H1 (cell line): ENCODE measurements at regions not wholly inside any gene's neighbourhood (a gene's known extent, or its start where the extent isn't known, plus 50 kb on each side); places are given as distances from the start of the nearest gene placed in this dataset.

Source experiments
- CTCF ChIA-PET: fragments of 300-600 bp; sonication (Branson Sonifier 250); formaldehyde crosslinking; loops from one replicate; lab custom pipeline; 2021; ENCODE audit not compliant: partially characterized antibody; lab: Charles Lee
- POLR2A ChIA-PET: fragments of 300-600 bp; sonication (Branson Sonifier 250); formaldehyde crosslinking; loops from one replicate; lab custom pipeline; 2021; ENCODE audit warnings: inconsistent platforms; ENCODE audit not compliant: partially characterized antibody; lab: Charles Lee
- DNase-seq, 2 experiments: peaks; one replicate each; pipeline versions ENCODE4 v3.0.0 to v3.0.0-alpha.2; 2010 to 2022; ENCODE audit warnings: low spot score in 2 of 2, low read depth in 1 of 2, mixed read lengths in 1 of 2
- FAIRE-seq: peaks from 2 replicates; lab custom pipeline; 2011; peaks lifted over from hg19 to GRCh38; lab: Jason Lieb, UNC
- H2AFZ ChIP-seq: 2 replicates; pipeline ENCODE4 v1.8.1; 2012; ENCODE audit warnings: low read length, inconsistent platforms
- H2AK5ac ChIP-seq: 2 replicates; pipeline ENCODE4 v1.6.1; 2013; ENCODE audit warnings: low read depth, low read length
- H2BK120ac ChIP-seq: replicated peaks from 2 replicates; pipeline ENCODE3; 2013; ENCODE audit warnings: low read depth, low read length, inconsistent platforms
- H2BK12ac ChIP-seq: 2 replicates; pipeline ENCODE4 v1.6.1; 2013; ENCODE audit warnings: low read depth, low read length
- H2BK15ac ChIP-seq: 2 replicates; pipeline ENCODE4 v1.6.1; 2013; ENCODE audit warnings: low read length
- H2BK20ac ChIP-seq: 2 replicates; pipeline ENCODE4 v1.6.1; 2013; ENCODE audit warnings: low read length
- H2BK5ac ChIP-seq: 2 replicates; pipeline ENCODE4 v1.6.1; 2013; ENCODE audit warnings: low read depth, low read length
- H3K14ac ChIP-seq: 2 replicates; pipeline ENCODE4 v1.6.1; 2013; ENCODE audit warnings: inconsistent platforms; ENCODE audit not compliant: insufficient read length
- H3K18ac ChIP-seq: 2 replicates; pipeline ENCODE4 v1.6.1; 2013; ENCODE audit warnings: low read length; ENCODE audit errors: extremely low read depth
- H3K23ac ChIP-seq: 2 replicates; pipeline ENCODE4 v1.6.1; 2013; ENCODE audit warnings: inconsistent platforms; ENCODE audit not compliant: insufficient read length
- H3K23me2 ChIP-seq: 2 replicates; pipeline ENCODE4 v1.6.1; 2013; ENCODE audit warnings: low read depth, low read length
- H3K27ac ChIP-seq: 2 replicates; pipeline ENCODE4 v1.6.1; 2011; ENCODE audit warnings: low read depth, low read length, inconsistent platforms
- H3K27me3 ChIP-seq, 4 experiments: replicated peaks in 1 of 4; 1 replicate in 1 of 4; 2 replicates in 3 of 4; pipeline versions ENCODE4 v1.6.1 to v1.8.1; 2011 to 2013; ENCODE audit warnings: low read length in 3 of 4, mild to moderate bottlenecking in 3 of 4, inconsistent platforms in 2 of 4, mixed read lengths in 2 of 4, moderate library complexity in 1 of 4; ENCODE audit not compliant: control insufficient read depth in 3 of 4, insufficient read depth in 3 of 4; ENCODE audit errors: extremely low read depth in 1 of 4
- H3K36me3 ChIP-seq, 4 experiments: 2 replicates each; pipeline versions ENCODE4 v1.6.1 to v1.8.1; 2011 to 2013; ENCODE audit warnings: mild to moderate bottlenecking in 4 of 4, low read length in 3 of 4, moderate library complexity in 2 of 4, control low read depth in 1 of 4, inconsistent platforms in 1 of 4; ENCODE audit not compliant: insufficient read depth in 4 of 4, control insufficient read depth in 2 of 4
- H3K4ac ChIP-seq: replicated peaks from 2 replicates; pipeline ENCODE3; 2013; ENCODE audit warnings: low read length, low read depth, mixed read lengths, inconsistent platforms; ENCODE audit not compliant: insufficient read length
- H3K4me1 ChIP-seq, 4 experiments: replicated peaks in 1 of 4; 1 replicate in 1 of 4; 2 replicates in 3 of 4; pipeline versions ENCODE4 v1.6.1 to v1.8.1; 2011 to 2013; ENCODE audit warnings: low read length in 3 of 4, inconsistent platforms in 2 of 4, mixed read lengths in 1 of 4; ENCODE audit not compliant: insufficient read depth in 4 of 4, control insufficient read depth in 3 of 4
- H3K4me2 ChIP-seq, 2 experiments: 2 replicates each; pipeline versions ENCODE4 v1.6.1 to v1.8.1; 2011 to 2013; ENCODE audit warnings: low read depth in 2 of 2, low read length in 2 of 2, control low read depth in 1 of 2, inconsistent platforms in 1 of 2, mild to moderate bottlenecking in 1 of 2; ENCODE audit not compliant: insufficient read depth in 1 of 2
- H3K4me3 ChIP-seq, 4 experiments: fragments of 200-600, 300-600 bp in 1 of 4; sonication (generic), shearing (Covaris generic), sonication (Bioruptor Twin) in 1 of 4; 2 replicates each; pipeline versions ENCODE4 v1.5.1 to v1.8.1; 2011 to 2016; ENCODE audit warnings: low read length in 4 of 4, low read depth in 3 of 4, control low read depth in 2 of 4, inconsistent platforms in 2 of 4, mild to moderate bottlenecking in 2 of 4, mixed read lengths in 1 of 4, moderate library complexity in 1 of 4; ENCODE audit not compliant: insufficient read depth in 2 of 4; ENCODE audit errors: extremely low read depth in 1 of 4
- H3K56ac ChIP-seq: replicated peaks from 2 replicates; pipeline ENCODE3; 2013; ENCODE audit warnings: low read depth, mild to moderate bottlenecking, mixed read lengths, low read length, inconsistent platforms; ENCODE audit not compliant: insufficient read length
- H3K79me1 ChIP-seq: 2 replicates; pipeline ENCODE4 v1.6.1; 2013; ENCODE audit warnings: low read depth, low read length, control low read depth
- H3K79me2 ChIP-seq, 2 experiments: 2 replicates each; pipeline versions ENCODE4 v1.6.1 to v1.8.1; 2012 to 2013; ENCODE audit warnings: low read length in 2 of 2, mild to moderate bottlenecking in 2 of 2, inconsistent platforms in 1 of 2; ENCODE audit not compliant: insufficient read depth in 2 of 2, control insufficient read depth in 1 of 2
- H3K9ac ChIP-seq, 4 experiments: replicated peaks in 1 of 4; 1 replicate in 1 of 4; 2 replicates in 3 of 4; pipeline versions ENCODE4 v1.6.1 to v1.8.1; 2011 to 2013; ENCODE audit warnings: low read depth in 3 of 4, low read length in 3 of 4, control low read depth in 2 of 4, mild to moderate bottlenecking in 2 of 4, moderate library complexity in 2 of 4, inconsistent platforms in 1 of 4; ENCODE audit errors: extremely low read depth in 1 of 4
- H3K9me3 ChIP-seq, 2 experiments: 2 replicates each; pipeline versions ENCODE4 v1.6.1 to v1.8.1; 2012 to 2013; ENCODE audit warnings: mild to moderate bottlenecking in 2 of 2, moderate library complexity in 2 of 2, control low read depth in 1 of 2, inconsistent platforms in 1 of 2, low read depth in 1 of 2, low read length in 1 of 2, mixed read lengths in 1 of 2; ENCODE audit not compliant: insufficient read depth in 2 of 2
- H4K20me1 ChIP-seq, 2 experiments: replicated peaks in 1 of 2; 2 replicates each; pipeline versions ENCODE3 to v1.8.1; 2011 to 2013; ENCODE audit warnings: inconsistent platforms in 2 of 2, low read length in 2 of 2, mild to moderate bottlenecking in 1 of 2; ENCODE audit not compliant: insufficient read depth in 2 of 2, control insufficient read depth in 1 of 2
- H4K5ac ChIP-seq: 2 replicates; pipeline ENCODE4 v1.6.1; 2013; ENCODE audit warnings: low read length, low read depth, mixed read lengths, inconsistent platforms; ENCODE audit not compliant: insufficient read length
- H4K8ac ChIP-seq: 2 replicates; pipeline ENCODE4 v1.8.0; 2013; ENCODE audit warnings: mild to moderate bottlenecking, moderate library complexity, low read length, inconsistent platforms; ENCODE audit not compliant: insufficient read depth; ENCODE audit errors: extremely low read depth
- H4K91ac ChIP-seq: replicated peaks from 2 replicates; pipeline ENCODE3; 2013; ENCODE audit warnings: low read length, mixed read lengths, inconsistent platforms; ENCODE audit not compliant: insufficient read length
- CHD2 ChIP-seq: IDR thresholded peaks from 2 replicates; pipeline ENCODE4 v1.6.1; 2012; ENCODE audit warnings: low read length, improper control_type of control experiment
- CTBP2 ChIP-seq: IDR thresholded peaks from 2 replicates; pipeline ENCODE4 v1.7.0; 2011; ENCODE audit warnings: borderline replicate concordance, mild to moderate bottlenecking, moderate library complexity, mixed read lengths, low read length; ENCODE audit not compliant: insufficient read depth, insufficient read length
- FOSL1 ChIP-seq: IDR thresholded peaks from 2 replicates; pipeline ENCODE4 v1.6.1; 2011; ENCODE audit warnings: mild to moderate bottlenecking, low read depth, low read length, moderate library complexity; ENCODE audit not compliant: insufficient read depth
- JUN ChIP-seq: IDR thresholded peaks from 2 replicates; pipeline ENCODE4 v1.6.1; 2011; ENCODE audit warnings: low read depth, mild to moderate bottlenecking, improper control_type of control experiment, low read length
- NRF1 ChIP-seq: IDR thresholded peaks from 2 replicates; pipeline ENCODE4 v1.6.1; 2011; ENCODE audit warnings: mild to moderate bottlenecking, low read depth, low read length, improper control_type of control experiment
- RAD21 ChIP-seq, 2 experiments: IDR thresholded peaks in 1 of 2; conservative IDR thresholded peaks in 1 of 2; 2 replicates each; pipeline ENCODE4 v1.6.1; 2011; ENCODE audit warnings: low read depth in 2 of 2, low read length in 2 of 2, improper control_type of control experiment in 1 of 2, inconsistent platforms in 1 of 2, mild to moderate bottlenecking in 1 of 2, moderate library complexity in 1 of 2
- TEAD4 ChIP-seq: IDR thresholded peaks from 2 replicates; pipeline ENCODE4 v1.6.1; 2012; ENCODE audit warnings: low read depth, low read length, inconsistent platforms, mixed read lengths
- ZNF274 ChIP-seq: IDR thresholded peaks from 2 replicates; pipeline ENCODE4 v1.7.0; 2012; ENCODE audit warnings: low read length, borderline replicate concordance; ENCODE audit errors: extremely low read depth
- WGBS, 2 experiments: shearing (Covaris generic) in 1 of 2; methylation state at CpG; one replicate each; pipeline versions ENCODE4 v1.1.6 to v1.1.7; 2013 to 2015; ENCODE audit warnings: low lambda C conversion rate in 2 of 2, mixed read lengths in 2 of 2, inconsistent platforms in 1 of 2, low coverage in 1 of 2, missing lambda C conversion rate in 1 of 2; ENCODE audit not compliant: insufficient replicate concordance in 2 of 2, insufficient coverage in 1 of 2, insufficient read length in 1 of 2; ENCODE audit errors: extremely low coverage in 1 of 2, missing lambda C conversion rate in 1 of 2; 5-methylcytosine and 5-hydroxymethylcytosine counted together
- TF ChIP-seq, protein P1 (sequence below), 3 experiments: IDR thresholded peaks; 1 replicate in 2 of 3; 2 replicates in 1 of 3; pipeline versions ENCODE4 v1.5.1 to v1.6.1; 2011; ENCODE audit warnings: low read length in 3 of 3, mild to moderate bottlenecking in 3 of 3, inconsistent platforms in 2 of 3, low read depth in 1 of 3, moderate library complexity in 1 of 3; ENCODE audit not compliant: insufficient read depth in 1 of 3; ENCODE audit errors: control extremely low read depth in 1 of 3

DNA sequence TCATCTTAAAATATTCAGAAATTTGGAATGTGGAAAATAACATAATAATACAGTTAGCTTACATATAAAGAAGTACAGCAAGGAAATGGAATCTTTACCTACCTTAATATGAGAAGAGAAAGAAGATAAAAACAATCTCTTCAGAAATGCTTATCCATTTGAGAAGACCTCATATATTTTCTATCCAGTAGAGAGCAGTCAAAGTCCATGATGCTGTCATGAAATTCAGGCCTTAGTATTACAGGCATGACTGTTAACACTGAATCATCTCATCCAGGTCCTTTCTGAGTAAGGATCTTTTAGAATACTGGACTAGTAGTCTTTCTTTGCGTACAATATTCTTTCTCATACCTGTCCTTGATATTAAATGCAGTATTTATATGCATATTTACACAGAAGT, 713.4 kb downstream of the CD109 start:
- no peaks in the 10 kb centered on the region for H4K20me1 ChIP-seq
- no peak for FAIRE-seq
- H3K4me3 ChIP-seq, result no peak overlapping the region
- H4K5ac ChIP-seq, result no peak overlapping the region
- no peak overlapping the region for H4K8ac ChIP-seq
- no peak for DNase-seq
- no peak overlapping the region for H2BK20ac ChIP-seq
- no peak overlapping the region for H2BK120ac ChIP-seq
- no peaks in the 10 kb centered on the region for H3K23me2 ChIP-seq
- H3K79me2 ChIP-seq, result no peaks in the 10 kb centered on the region
- no peak overlapping the region for H3K27ac ChIP-seq
- no peaks in the 10 kb centered on the region for H3K79me1 ChIP-seq
- CTCF ChIA-PET, result interaction anchor here (0.7 to 2.5 kb wide), 15 partner anchors 8 to 802 kb away, joined by 3 to 17 read pairs (median 4); partner anchors contain the start of gene COL12A1
- H3K36me3 ChIP-seq, result no peaks in the 10 kb centered on the region
- no peak overlapping the region for H2BK12ac ChIP-seq
- WGBS, 2 experiments, result 0% methylated on average over 1 of the region's 1 CpG; no CpG with 5 or more reads in 1 of the 2 experiments
- no peak overlapping the region for H3K4me2 ChIP-seq
- H3K56ac ChIP-seq, result no peak overlapping the region
- H2AK5ac ChIP-seq, result no peak overlapping the region
- H2BK15ac ChIP-seq, result no peak overlapping the region
- H3K27me3 ChIP-seq, result no peaks in the 10 kb centered on the region
- H3K14ac ChIP-seq, result no peak overlapping the region
- H2AFZ ChIP-seq, result no peak overlapping the region
- H3K9me3 ChIP-seq, result no peaks in the 10 kb centered on the region
- no peak overlapping the region for H4K91ac ChIP-seq
- no peak for TF ChIP-seq NRF1
- no peak for TF ChIP-seq FOSL1
- no peak for TF ChIP-seq CHD2
- TF ChIP-seq CTBP2, result no peak
- no peak for TF ChIP-seq JUN
- no peak for TF ChIP-seq TEAD4
- TF ChIP-seq, protein P1, sequence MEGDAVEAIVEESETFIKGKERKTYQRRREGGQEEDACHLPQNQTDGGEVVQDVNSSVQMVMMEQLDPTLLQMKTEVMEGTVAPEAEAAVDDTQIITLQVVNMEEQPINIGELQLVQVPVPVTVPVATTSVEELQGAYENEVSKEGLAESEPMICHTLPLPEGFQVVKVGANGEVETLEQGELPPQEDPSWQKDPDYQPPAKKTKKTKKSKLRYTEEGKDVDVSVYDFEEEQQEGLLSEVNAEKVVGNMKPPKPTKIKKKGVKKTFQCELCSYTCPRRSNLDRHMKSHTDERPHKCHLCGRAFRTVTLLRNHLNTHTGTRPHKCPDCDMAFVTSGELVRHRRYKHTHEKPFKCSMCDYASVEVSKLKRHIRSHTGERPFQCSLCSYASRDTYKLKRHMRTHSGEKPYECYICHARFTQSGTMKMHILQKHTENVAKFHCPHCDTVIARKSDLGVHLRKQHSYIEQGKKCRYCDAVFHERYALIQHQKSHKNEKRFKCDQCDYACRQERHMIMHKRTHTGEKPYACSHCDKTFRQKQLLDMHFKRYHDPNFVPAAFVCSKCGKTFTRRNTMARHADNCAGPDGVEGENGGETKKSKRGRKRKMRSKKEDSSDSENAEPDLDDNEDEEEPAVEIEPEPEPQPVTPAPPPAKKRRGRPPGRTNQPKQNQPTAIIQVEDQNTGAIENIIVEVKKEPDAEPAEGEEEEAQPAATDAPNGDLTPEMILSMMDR (IDR thresholded peaks at IDR 0.05; ENCODE audit: control extremely low read depth in 1 of 3, insufficient read depth in 1 of 3, low read depth in 1 of 3, low read length in 3 of 3), result peak in 1 of 3 experiments; percentile 26; a peak in 2 of 4 replicates
- no peak for TF ChIP-seq ZNF274
- TF ChIP-seq RAD21 (IDR thresholded peaks at IDR 0.05 in 1 of 2, conservative IDR thresholded peaks at IDR 0.05 in 1 of 2; ENCODE audit: low read depth in 2 of 2, low read length in 2 of 2), result peak; percentile 73 to 75
- no peak overlapping the region for H3K23ac ChIP-seq
- H3K4me1 ChIP-seq, result no peaks in the 10 kb centered on the region
- no peak overlapping the region for H3K9ac ChIP-seq
- POLR2A ChIA-PET, result interaction anchor here (0.6 kb wide), 1 partner anchor 210 kb away, joined by 3 read pairs; no protein-coding TSS in a partner anchor
- H2BK5ac ChIP-seq, result no peak overlapping the region
- no peak overlapping the region for H3K18ac ChIP-seq
- no peak overlapping the region for H3K4ac ChIP-seq
